ENCODE measurements at regions not wholly inside any gene's neighbourhood (a gene's known extent, or its start where the extent isn't known, plus 50 kb on each side); places are given as distances from the start of the nearest gene placed in this dataset.

DNA sequence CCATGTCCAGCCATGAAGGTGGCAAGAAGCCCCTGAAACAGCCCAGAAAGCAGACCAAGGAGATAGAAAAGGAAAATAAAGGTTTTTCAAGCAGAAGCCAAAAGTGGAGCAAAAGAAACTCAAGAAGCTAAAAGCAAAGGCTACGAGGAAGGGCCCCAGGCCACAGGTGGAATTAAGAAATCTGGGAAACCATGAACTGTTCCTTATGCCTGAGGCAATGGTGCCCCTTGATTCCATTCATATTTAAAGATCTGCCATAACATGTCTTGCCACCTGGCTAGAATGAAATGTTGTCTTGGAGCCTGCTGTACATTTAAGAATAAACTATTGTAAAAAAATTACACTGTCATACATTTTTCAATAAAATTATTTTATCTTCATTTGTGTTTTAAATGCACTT is 59.5 kb upstream of the TARS1 start:
- TF ChIP-seq, protein P1, sequence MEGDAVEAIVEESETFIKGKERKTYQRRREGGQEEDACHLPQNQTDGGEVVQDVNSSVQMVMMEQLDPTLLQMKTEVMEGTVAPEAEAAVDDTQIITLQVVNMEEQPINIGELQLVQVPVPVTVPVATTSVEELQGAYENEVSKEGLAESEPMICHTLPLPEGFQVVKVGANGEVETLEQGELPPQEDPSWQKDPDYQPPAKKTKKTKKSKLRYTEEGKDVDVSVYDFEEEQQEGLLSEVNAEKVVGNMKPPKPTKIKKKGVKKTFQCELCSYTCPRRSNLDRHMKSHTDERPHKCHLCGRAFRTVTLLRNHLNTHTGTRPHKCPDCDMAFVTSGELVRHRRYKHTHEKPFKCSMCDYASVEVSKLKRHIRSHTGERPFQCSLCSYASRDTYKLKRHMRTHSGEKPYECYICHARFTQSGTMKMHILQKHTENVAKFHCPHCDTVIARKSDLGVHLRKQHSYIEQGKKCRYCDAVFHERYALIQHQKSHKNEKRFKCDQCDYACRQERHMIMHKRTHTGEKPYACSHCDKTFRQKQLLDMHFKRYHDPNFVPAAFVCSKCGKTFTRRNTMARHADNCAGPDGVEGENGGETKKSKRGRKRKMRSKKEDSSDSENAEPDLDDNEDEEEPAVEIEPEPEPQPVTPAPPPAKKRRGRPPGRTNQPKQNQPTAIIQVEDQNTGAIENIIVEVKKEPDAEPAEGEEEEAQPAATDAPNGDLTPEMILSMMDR (conservative IDR thresholded peaks at IDR 0.05 in 1 of 2, IDR thresholded peaks at IDR 0.05 in 1 of 2; ENCODE audit: extremely low read depth in 1 of 2, insufficient read depth in 1 of 2, low read depth in 1 of 2, low read length in 2 of 2): no peak
- no peak for TF ChIP-seq EZH2 (IDR thresholded peaks at IDR 0.05; ENCODE audit: borderline replicate concordance, low read length)
